Stimulated activated CD8-positive, alpha-beta memory T cell treated with anti-CD3 and anti-CD28 coated beads, Interleukin-15, amount 100 ng/mL, for 1 hour (primary cell): ENCODE measurements at regions not wholly inside any gene's neighbourhood (a gene's known extent, or its start where the extent isn't known, plus 50 kb on each side); places are given as distances from the start of the nearest gene placed in this dataset.

ENCODE experiments used
- DNase-seq: peaks from one replicate; pipeline ENCODE4 v3.0.0-alpha.2; 2020; ENCODE audit warnings: low read depth

DNA sequence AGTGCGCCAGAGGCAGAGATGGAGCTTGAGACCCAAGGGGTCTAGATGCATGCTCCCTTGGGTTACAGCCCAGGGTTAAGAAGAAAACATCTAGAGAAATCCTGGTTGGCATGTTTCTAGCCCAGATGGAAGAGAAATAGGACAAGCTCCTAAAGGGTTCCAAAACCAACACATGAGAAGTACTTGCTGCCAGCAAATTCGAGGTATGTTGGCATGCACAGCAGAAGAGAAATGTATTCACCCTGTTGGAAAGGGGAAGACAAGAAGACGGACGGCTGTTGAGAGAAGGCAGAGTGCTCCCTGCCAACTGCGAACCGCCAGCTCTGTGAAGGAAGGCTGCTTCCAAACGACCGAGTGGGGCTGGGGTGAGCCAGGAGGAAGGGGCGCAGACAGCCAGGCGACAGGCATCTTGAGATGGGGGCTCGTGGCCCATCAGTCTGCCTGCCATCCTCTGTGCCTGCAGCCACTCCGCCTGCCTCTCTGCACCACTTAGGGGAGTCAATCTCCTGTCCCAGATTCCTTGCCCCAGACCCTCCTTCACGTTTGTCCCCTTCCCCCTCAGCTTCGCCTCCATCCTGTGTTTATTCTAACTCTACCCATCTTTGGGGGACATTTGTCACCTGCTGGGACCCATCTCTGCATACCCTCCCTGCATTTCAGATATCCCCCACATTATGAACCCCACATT, 249.2 kb downstream of the CDC5L start:
- no peak for DNase-seq

DNA sequence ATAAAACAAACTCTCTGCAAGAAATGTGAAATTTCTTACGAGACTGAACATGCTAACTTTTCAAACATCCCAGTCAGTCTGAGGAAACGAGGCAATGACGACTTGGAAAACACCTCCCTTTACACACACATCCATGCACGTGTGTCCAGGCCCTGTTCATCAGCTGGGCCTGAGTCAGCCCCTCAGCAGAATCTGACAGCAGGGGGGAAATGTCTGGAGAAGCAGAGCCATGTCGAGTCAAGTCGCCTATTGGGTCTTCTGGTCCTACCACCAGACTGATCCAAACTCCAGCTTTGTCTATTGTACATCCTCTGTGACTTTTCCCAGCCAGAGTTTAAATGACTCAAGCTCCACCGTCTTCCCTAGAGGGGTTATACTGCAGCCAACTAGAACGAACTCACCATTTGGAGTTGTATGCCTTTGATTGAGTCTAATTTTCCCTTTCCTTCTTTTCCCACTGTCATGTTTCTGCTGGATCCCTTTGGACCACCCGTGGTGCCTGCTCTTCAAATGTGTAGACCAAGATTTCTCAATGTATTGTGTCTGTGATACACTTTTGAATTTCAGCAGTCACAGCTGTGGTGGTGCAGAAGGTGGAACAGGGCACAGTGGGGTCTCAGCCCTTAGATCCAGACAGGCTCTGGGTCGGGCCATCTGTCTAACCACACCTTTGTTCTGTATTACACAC, 254.0 kb downstream of the CDC5L start:
- no peak for DNase-seq

DNA sequence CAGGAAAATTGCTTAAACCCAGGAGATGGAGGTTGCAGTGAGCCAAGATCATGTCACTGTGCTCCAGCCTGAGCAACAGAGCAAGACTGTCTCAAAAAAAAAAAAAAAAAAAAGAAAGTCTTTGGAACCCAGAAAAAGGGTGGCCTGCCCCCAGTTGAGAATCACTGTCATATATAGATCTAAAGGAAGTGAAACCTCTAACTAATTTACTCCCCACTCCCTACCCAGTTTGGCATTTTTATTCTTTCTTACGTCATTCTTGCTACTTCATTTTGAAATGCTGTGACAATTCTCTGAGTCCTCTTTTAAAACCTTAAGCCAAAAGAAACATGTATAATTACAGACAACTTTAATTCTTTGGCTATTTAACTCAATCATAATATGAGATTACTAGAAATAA, 254.8 kb downstream of the CDC5L start:
- no peak for DNase-seq

DNA sequence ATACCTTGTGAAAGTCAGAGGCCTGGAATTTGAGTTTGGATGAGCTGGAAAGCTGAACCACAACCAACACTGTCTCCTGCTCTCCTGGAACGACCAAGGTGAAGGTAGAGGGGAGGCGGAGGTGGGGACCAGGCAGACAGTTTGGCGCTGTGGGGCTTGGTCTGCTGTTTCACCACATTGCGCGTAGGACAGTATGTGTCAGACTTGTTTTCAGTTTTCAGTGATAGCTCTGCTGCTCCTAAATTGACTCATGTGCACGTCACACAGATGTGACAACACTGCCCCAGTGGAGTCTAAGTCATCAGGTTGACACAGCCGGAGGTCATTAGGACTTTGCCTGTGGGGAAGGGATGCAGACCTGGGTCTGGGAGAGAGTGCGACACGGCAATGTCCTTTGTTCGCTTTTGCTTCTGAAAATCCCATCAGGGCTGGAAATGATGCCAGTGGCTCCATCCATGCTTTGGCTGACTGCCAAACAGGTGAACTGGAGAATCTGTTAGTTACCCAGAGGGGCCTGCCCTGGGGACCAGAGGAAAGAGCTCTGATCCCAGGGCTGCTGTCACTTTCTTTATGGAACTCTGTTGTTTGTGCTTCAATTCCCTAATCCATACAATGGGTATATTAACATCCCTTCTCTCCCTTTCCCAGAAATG, 255.5 kb downstream of the CDC5L start:
- DNase-seq = no peak

DNA sequence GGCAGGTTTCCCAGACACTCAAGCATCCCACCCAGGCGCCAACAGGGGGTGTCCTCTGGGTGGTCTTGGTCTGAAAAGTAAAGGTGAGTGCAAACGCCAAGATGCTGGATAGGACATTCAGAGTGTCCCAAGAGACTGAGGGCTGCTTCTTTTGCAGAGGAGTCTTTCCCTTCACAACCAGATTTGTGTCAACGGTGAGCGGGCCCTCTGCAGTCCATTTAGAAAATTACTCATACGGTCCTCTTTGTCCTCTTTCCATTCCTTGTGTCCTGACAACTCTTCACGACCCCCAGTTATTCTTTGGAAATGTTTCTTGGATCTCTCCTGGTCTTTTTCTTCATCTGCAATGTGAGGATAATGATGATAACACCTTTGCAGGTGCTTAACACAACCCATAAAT, 257.8 kb downstream of the CDC5L start:
- no peak for DNase-seq

DNA sequence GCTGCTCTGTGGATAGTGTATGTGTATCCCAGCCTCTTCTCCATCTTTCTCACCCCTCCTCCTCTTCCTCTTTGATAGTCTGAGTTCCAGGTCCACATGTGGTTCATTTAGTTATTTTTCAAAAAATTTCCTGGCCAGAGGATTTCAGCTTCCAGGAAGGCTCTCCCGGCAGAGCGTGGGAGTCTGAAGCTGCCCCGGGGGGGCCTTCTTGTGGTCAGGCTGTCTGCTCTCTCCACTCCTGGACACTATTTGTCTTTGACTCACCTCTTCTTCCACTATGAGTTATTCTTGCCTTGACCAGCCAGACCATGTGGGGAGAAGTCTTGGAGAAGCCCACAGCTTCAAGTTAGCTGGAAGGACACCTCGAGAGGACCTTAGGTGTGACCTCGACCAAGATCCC, 258.8 kb downstream of the CDC5L start:
- no peak for DNase-seq

DNA sequence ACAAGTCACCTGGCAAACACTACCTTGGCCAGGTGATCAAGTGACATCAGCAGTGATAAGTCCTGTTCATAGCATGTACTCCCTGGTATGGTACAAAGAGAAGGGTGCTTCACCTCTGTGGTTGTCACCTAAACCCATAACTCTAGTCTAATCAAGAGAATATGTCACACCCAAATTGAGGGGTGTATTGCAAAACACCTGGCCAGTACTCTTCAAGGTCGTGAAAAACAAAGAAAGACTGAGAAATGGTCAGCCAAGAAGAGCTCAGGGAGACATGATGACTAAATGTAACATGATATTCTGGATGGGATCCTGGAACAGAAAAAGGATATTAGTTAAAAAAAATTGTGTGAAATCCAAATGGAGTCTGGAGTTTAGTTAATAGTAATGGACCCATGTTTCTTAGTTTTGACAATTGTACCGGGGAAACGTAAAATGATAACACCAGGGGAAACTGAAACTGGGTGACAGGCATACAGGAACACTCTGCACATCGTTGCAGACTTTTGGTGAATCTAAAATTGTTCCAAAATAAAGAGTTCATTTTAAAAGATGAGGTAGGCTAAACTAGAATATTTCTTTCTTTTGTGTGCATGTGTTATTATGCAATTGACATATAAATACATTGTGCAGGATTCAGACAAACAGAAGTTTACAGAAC, 262.0 kb downstream of the CDC5L start:
- no peak for DNase-seq

DNA sequence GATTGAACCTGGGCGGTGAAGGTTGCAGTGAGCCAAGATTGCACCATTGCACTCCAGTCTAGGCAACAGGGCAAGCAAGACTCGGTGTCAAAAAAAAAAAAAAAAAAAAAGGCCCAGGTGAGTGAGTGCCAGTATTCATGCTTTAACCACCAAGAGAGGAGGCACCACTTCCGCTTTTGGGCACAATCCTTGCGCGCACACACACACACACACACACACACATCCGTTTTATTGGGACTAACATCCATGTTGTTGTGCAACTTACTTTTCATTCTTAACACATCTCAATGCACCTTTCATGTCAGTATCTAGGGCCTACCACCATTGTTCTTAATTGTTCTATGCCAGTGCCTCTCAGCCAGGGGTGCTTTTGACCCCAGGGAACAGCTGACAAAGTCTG, 263.0 kb downstream of the CDC5L start:
- no peak for DNase-seq

DNA sequence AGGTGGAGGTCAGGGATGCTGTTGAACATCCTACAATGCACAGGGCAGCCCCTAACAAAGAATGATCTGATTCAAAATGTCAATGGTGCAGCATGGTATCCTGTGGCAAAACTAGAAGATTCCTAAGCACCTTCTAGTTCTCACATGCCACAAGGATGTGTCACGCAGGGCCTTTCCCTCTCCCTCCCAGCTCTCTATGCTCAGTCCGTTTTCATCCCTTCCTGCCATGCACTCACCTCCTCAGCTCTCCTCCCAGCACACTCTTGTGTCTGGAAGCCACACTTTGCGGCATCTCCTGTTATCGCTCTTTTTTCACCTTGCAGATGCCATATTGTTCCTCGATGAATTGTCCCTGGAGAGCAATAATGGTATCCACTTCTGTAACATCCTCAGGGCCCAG, 263.4 kb downstream of the CDC5L start:
- DNase-seq = no peak

DNA sequence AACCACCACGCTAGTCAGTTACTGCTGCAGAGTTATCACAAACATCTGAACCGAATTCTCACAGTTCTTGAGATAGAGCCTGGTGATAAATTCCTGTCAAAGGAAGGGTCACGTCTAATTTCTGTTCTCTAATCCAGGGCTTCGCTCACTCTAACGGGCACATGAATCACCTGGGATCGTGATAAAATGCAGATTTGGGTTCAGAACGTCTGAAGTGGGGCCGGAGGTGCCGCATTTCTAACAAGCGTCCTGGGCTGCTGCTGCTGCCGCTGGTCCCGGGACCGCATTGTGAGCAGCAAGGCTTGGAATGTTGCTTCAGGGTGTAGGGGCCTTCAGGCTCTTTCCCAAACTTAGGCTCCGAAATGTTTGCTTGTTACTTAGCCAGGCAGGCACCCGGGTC, 264.1 kb downstream of the CDC5L start:
- DNase-seq = no peak

DNA sequence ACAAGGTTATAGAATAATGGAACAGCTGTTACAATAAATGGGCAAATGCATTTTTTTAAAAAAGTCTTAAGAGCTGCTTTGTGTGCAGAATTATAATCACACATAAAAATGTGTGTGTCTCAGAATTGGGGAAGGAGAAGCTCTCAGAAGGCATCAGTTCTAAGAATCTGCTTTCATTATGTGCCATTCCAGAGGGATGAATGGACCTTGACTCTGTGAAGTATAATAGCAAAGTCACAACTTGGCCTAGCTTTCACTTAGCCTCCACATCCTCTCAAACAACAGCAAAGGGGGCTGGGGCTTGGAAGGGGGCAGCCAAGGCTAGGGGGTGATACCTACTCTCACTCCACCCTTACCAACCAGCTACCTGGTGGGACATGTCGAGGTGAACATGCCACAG, 265.0 kb downstream of the CDC5L start:
- no peak for DNase-seq

DNA sequence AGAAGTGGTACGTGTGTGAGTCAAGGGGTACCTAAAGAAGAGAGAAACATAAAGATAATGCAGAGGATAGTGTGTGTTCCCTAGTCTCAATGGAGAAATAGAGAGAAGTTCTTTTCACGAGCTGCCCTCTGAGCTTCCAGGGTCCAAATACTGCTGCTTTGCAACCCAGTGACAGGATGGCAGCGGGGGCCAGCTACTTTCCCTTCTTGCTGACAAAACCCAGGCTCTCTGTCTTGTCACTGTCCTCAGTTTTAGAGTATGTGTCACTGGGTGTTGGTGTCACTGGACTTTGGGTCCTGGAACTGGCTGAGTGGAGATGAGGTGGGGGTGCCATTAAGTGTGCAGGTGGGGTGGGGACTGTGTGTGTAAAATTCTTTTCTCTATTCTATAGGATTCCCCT, 265.6 kb downstream of the CDC5L start:
- DNase-seq = no peak

DNA sequence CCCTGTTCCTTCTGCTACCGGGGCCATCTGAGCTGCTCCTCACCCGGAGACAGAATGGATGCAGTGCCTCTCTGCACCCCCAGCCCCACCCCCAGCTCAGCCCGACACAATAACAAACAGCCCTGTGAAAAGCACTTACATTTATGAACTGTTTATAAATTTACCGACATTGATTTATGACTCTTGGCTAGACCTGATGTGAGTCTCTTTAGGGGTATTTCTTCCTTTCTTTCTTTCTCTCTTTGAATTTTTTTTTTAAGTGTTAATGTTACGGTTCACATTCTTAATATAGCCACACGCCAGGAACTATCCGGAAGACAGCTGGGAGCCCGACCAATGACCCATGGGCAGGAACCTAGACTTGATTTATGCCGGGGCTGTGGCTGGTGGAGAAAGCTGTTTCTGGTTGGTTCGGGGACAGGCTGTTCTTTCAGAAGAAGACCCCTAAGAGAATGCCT, 266.3 kb downstream of the CDC5L start:
- no peak for DNase-seq

DNA sequence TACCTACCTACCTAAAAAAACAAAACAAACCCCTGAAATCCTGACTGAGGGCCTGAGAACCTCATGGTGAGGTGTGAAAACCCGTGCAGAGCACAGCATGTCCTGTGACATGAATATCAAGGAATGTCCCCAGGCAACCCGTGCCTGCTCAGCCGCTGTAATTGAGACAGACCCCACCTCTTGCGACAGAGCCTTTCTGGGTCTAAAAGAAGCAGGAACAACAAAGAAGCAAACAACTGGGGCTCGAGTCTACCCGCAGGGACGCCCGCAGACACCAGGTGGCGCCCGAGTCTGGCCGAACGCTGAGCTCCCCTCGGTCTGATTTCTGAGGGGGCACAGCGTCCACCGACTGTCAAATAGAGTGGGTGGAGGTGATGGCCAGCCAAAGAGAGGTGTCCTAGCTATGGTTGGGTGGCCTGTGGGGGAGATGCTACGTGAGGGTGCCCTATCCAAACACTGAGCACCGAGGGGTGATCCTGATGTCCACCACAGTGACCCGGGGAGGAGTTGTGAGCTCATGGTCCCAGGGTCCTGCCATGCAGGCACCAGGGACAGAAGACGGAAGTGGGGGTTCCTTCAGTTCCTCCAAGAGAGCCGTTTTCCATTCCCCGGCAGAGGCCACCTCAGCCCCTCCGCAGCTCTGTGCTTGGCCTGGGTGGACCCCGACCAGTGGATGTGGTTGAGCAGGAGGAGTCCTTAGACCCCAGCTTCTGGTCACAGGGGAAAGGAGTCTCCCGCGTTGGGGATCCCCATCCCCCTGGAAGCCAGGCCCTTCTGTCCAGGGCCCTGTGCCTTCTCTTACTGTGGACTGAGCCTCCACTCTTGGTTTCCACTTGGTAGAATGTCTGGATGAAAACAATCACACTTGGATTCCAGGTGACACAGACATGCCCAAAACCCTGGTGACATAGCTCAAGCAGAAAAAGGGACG, 268.2 kb downstream of the CDC5L start:
- DNase-seq = peak; percentile 68

DNA sequence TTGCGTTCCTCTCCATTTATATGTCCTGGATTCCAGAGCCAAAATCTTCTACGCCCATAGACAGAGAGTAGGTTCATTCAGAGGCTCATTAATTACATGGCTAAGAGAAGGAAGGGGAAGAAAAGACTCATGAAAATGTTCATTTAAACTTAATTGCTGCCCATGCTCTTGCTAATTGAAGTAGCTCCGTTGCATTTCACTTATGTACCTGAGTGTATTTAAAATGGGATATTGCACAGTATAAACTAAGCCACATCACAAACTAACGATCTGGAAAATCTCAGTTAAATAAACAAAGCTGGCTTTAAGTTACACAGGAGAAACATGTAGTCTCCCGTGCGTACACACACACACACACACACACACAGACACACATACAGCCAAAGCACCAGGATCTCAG, 269.2 kb downstream of the CDC5L start:
- DNase-seq = no peak

DNA sequence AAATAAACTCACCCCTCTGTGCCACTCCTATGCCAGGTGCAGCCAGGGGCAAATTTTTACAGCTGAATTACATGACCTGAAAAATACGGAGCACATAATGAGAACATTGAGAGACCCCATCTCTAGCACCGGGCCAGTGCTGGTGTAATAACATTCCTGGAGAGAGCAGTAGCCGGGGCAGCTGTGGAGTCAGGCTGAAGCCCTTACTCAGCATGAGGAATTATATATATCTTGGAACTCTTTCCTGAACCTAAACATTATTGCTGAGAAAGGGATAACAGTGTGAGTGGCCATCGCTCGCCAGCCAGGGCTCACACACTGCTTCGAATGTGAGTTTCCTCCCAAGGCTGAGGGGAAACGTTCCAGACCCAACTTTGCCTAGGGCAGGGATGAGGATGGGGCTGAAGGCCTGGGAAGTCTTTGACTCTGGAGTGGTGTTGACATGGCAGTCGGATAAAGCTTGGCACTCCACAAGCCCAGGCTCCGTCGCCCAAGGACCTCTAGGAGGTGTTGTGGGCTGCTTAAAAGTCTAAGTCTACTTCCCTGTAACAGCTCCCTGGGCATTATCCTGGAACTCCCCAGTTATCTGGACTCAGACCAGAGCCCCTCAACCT, 269.8 kb downstream of the CDC5L start:
- no peak for DNase-seq

DNA sequence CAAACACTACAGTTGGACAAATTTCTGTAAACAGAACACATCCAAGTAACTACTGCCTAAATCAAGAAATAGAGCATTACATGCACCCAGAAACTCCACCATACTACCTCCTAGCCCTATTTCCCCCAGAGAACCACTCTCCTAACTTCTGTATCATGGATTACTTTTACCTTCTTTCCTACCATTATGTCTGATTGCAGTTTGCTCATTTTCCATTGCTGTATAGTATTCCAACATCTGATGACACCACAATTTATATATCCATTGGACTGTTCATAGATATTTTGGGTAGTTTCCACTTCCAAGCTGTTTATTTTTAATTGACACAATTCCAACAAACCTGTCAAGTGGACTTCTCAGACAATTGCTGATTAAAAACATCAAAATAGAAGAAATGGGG, 271.1 kb downstream of the CDC5L start:
- no peak for DNase-seq

DNA sequence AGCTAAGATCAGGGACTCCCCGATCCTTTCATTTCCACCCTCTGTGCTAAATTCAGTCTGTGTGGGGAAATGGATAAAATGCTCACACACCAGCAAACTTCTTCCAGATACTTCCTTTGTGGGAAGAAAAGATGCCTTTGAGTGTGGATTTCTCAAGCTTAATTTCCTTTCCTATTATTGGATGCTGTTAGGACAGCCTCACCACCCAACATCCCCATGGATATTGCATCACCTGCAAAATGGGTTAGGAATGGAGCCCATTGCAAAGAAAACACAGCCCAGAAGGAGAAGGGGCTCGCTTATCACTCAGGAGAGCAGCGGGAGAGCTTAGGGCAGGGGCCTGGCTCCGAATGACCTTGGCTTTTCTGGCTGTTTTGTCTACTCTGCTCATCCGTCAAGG, 272.2 kb downstream of the CDC5L start:
- no peak for DNase-seq

DNA sequence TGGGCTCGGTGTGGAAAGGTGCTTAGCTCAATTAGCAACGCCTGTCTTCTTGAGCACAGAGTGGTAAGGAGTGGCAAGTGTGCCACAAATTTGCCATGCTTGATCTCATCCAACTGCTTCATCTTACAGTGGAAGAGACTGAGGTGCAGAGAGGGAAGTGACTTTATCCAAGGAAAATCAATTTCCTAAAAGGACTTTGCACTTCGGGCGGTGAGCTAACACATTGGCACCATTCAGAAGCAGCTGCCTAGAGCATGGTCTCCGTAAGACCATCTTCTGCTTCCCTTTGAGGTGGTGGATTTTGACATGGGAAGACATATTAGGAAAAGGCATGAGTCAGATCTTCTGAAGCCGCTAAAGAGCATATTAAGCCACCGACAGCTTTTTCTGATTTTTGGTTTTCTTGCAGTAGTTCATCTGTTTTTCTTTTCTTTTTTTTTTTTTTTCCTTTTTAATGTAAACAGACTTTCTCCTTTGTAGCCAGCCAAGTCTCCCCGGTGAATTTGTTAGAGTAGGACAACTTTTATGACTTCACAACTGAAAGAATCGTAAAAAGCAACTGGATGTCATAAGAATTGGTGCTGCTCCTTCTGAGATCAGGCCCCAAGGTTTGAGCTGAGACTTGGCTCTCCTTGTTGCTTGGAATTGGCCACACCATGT, 273.2 kb downstream of the CDC5L start:
- DNase-seq = no peak

DNA sequence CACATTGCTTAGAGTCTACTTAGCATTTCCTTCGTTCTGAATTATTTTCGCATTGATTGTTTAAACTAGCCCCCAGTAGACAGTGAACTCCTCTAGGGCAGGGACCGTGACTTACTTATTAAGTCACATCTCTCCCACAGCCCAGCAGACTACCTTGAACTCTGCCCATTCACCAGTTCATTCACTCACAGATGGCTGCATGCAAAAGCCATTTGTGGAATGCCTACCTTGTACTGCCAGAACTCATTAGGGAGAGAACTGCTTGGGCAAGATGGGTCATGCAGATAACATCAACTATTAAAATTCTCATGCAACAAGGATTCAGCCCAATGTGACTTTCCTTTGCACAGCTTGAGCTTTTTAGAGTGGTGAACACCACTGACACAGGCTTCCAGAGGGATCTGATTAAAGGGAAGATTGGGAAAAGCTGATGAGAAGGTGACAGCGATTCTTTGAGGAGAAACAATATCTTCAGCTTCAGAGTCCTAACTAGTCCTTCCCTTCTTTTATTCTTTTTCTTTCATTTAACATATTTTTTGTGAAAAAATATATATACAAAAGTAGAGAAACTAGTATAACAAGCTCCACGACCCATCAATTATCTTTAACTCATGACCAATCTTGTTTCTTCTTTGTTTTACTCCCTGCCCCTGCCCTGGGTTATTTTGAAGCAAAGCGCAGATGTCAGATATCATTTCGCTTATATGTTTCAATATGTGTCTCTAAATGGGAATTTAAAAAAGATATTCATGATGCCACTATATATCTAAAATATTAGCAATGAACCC, 273.9 kb downstream of the CDC5L start:
- no peak for DNase-seq
